Vagina (tissue), 2 donors: ENCODE measurements at regions not wholly inside any gene's neighbourhood (a gene's known extent, or its start where the extent isn't known, plus 50 kb on each side); places are given as distances from the start of the nearest gene placed in this dataset.

ENCODE experiments used
- DNase-seq, 2 donors: peaks; one replicate each; pipeline ENCODE4 v3.0.0-alpha.2; 2017; ENCODE audit errors: extremely low spot score in 2 of 2
- H3K27ac ChIP-seq: fragments of 200-600 bp; sonication (generic); one replicate; pipeline ENCODE4 v1.5.1; 2019
- H3K27me3 ChIP-seq: fragments of 200-600 bp; sonication (generic); one replicate; pipeline ENCODE4 v1.5.1; 2019
- H3K36me3 ChIP-seq, 2 donors: fragments of 200-600 bp; sonication (generic); one replicate each; pipeline ENCODE4 v1.5.1; 2017 to 2019
- H3K4me1 ChIP-seq: fragments of 200-600 bp; sonication (generic); one replicate; pipeline ENCODE4 v1.5.1; 2019
- H3K4me3 ChIP-seq, 2 donors: fragments of 200-600 bp; sonication (generic); 1 replicate in 1 of 2; 2 replicates in 1 of 2; pipeline ENCODE4 v1.5.1; 2016 to 2019
- H3K9me3 ChIP-seq: fragments of 200-600 bp; sonication (generic); one replicate; pipeline ENCODE4 v1.5.1; 2019
- POLR2A ChIP-seq, 2 donors: fragments of 450-650 bp; IDR thresholded peaks; one replicate each; pipeline ENCODE4 v1.6.1; 2017; ENCODE audit warnings: antibody characterized with exemption in 2 of 2, mild to moderate bottlenecking in 2 of 2, moderate library complexity in 2 of 2
- POLR2AphosphoS5 ChIP-seq, 2 donors: sonication (generic); formaldehyde crosslinking; IDR thresholded peaks; one replicate each; pipeline ENCODE4 v1.9.0; 2017; ENCODE audit warnings: antibody characterized with exemption in 2 of 2, mild to moderate bottlenecking in 2 of 2, low read depth in 1 of 2; ENCODE audit not compliant: insufficient read depth in 1 of 2
- intact Hi-C: fragments of 100-400 bp; cut with DNase I; formaldehyde crosslinking; loops from one replicate; pipeline ENCODE4 v1.15.1; 2023
- TF ChIP-seq, protein P1 (sequence below), 3 experiments: fragments of 450-650 bp in 2 of 3; fragments of 200-600 bp in 1 of 3; sonication (generic) in 1 of 3; IDR thresholded peaks; one replicate each; pipeline ENCODE4 v1.5.1; 2017 to 2019; ENCODE audit warnings: antibody characterized with exemption in 3 of 3, mild to moderate bottlenecking in 2 of 3, moderate library complexity in 2 of 3

DNA sequence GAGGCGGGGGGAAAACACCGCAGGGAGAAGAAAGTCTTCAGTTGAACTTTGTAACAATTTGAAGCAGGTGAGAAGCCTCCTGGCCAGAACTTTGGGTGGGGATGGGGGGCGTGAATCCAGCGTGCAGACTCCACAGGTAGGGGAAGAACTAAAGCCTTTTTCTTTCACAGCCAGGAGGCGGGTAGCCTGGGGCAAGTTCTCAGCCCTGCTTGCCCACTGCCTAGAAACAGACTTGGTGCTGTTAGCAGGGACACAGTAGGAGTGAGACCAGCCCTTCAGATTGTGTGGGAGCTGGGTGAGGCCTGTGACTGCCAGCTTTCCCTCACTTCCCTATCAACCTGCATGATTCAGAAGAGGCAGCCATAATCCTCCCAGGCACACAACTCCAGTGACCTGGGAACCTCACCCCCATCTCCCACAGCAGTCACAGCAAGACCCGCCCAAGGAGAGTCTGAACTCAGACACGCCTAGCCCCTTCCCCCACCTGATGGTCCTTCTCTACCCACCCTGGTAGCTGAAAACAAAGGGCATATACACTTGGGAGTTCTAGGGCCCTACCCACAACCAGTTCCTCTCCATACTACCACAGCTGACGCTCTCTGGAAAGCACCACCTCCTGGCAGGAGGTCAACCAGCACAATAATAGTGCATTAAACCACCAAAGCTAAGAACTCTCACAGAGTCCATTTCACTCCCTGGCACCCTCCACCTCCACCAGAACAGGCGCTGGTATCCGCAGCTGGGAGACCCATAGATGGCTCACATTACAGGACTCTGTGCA, 83.5 kb upstream of the CDC42BPA start:
- Histone ChIP-seq H3K9me3 (no peaks in the 10 kb centered on the region), H3K27ac (no peak overlapping the region), H3K27me3 (no peaks in the 10 kb centered on the region), H3K4me3 (no peak overlapping the region), H3K36me3 (no peaks in the 10 kb centered on the region), H3K4me1 (no peaks in the 10 kb centered on the region)
- TF ChIP-seq, protein P1, sequence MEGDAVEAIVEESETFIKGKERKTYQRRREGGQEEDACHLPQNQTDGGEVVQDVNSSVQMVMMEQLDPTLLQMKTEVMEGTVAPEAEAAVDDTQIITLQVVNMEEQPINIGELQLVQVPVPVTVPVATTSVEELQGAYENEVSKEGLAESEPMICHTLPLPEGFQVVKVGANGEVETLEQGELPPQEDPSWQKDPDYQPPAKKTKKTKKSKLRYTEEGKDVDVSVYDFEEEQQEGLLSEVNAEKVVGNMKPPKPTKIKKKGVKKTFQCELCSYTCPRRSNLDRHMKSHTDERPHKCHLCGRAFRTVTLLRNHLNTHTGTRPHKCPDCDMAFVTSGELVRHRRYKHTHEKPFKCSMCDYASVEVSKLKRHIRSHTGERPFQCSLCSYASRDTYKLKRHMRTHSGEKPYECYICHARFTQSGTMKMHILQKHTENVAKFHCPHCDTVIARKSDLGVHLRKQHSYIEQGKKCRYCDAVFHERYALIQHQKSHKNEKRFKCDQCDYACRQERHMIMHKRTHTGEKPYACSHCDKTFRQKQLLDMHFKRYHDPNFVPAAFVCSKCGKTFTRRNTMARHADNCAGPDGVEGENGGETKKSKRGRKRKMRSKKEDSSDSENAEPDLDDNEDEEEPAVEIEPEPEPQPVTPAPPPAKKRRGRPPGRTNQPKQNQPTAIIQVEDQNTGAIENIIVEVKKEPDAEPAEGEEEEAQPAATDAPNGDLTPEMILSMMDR (IDR thresholded peaks at IDR 0.05), result no peak
- no peak for TF ChIP-seq POLR2A (IDR thresholded peaks at IDR 0.05)
- TF ChIP-seq POLR2AphosphoS5 (IDR thresholded peaks at IDR 0.05; ENCODE audit: insufficient read depth in 1 of 2, low read depth in 1 of 2), result no peak
- DNase-seq, result no peak
- intact Hi-C loops, result no loop called here

DNA sequence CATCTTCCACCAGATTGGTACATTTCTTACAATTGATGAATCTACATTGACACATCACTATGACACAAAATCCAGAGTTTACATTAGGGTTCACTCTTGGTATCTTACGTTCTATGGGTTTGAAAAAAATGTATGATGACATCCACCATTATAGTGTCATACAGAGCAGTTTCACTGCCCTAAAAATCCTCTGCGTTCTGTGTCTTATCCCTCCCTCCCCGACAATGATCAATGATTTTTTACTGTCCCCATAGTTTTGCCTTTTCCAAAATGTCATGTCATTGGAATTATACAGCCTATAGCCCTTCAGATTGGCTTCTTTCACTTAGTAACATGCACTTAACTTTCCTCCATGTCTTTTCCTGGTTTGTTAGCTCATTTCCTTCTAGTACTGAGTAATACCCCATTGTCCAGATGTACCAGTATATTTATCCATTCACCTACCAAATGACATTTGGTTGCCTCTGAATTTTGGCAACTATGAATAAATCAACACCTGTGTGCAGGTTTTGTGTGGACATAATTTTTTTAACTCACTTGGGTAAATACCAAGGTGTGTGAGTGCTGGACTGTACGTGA, 80.9 kb upstream of the CDC42BPA start:
- no peaks in the 10 kb centered on the region for H3K9me3 ChIP-seq
- H3K4me1 ChIP-seq, result no peaks in the 10 kb centered on the region
- H3K36me3 ChIP-seq, result no peaks in the 10 kb centered on the region
- TF ChIP-seq POLR2AphosphoS5 (IDR thresholded peaks at IDR 0.05; ENCODE audit: insufficient read depth in 1 of 2, low read depth in 1 of 2) (no peak), POLR2A (IDR thresholded peaks at IDR 0.05) (no peak)
- no peak overlapping the region for H3K27ac ChIP-seq
- intact Hi-C loops, result no loop called here
- no peak for DNase-seq
- H3K4me3 ChIP-seq, result no peak overlapping the region
- no peaks in the 10 kb centered on the region for H3K27me3 ChIP-seq

DNA sequence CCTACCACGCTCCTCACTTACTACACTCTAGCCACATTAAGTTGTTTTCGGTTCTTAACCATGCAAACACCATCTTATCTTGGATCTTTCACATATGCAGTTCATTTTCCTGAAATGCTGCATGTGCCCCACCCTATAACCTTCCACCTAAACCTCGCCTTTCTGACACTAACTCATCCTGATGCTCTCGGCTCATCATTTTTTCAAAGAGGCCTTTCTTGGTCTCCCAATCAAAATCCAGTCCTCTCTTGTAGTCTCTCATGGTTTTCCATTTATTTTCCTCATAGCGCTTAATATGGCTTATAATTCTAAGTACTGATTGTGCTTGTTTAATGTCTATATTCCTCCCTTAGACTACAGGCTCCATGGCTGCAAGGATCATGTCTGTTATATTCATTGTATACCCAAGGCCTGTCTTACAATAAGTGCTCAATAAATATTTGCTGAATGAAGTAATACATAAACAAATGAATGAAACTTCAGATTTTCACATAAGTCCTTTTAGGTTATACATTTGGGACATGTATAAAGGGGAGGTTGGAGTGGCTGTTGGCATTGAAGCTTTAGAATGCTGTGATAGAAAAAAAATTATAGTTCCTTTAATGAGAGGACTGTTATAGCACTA, 79.2 kb upstream of the CDC42BPA start:
- DNase-seq, result no peak
- TF ChIP-seq, protein P1 (IDR thresholded peaks at IDR 0.05), result no peak
- no peak for TF ChIP-seq POLR2A (IDR thresholded peaks at IDR 0.05)
- TF ChIP-seq POLR2AphosphoS5 (IDR thresholded peaks at IDR 0.05; ENCODE audit: insufficient read depth in 1 of 2, low read depth in 1 of 2), result no peak
- no peaks in the 10 kb centered on the region for H3K27me3 ChIP-seq
- intact Hi-C loops, result no loop called here
- H3K4me1 ChIP-seq, result no peaks in the 10 kb centered on the region
- no peaks in the 10 kb centered on the region for H3K9me3 ChIP-seq
- H3K36me3 ChIP-seq, result no peaks in the 10 kb centered on the region
- no peak overlapping the region for H3K27ac ChIP-seq
- no peak overlapping the region for H3K4me3 ChIP-seq

DNA sequence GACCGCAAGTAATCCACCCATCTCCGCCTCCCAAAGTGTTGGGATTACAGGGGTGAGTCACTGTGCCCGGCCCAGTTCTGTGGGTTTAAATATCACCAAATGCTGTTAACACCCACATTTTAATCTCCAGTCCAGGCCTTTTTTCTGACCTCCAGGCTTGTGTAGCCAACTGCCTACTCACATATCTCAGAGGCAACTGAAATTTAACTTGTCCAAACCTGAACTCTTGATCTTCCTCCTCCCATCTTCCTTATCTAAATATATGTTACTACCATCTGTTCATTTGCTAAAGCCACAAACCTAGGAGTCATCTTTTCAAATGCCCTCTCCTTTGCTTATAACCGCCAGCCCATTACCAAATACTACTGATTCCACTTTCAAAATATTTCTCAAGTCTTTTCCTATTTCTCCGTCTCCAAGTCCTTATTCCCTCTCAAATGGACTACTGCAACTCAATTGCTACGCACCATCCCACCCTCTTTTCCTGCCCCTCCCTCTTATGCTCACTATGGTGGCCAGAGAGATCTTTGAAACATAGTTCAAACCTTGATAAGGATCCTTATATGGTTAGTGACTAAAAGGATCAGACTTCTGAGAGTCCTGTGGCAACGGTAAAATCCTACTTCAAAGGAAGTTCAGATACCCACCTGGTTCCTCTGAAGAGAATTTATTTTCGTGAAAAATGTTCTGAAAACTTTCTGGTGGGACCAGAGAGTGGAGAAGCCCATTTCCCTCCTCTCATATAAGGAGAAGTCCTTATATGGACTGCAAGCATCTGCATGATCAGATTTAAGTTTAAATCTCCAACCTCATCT, 78.5 kb upstream of the CDC42BPA start:
- Histone ChIP-seq H3K36me3 (no peaks in the 10 kb centered on the region), H3K27ac (no peak overlapping the region), H3K27me3 (no peaks in the 10 kb centered on the region), H3K4me3 (no peak overlapping the region), H3K9me3 (no peaks in the 10 kb centered on the region), H3K4me1 (no peaks in the 10 kb centered on the region)
- TF ChIP-seq, protein P1 (IDR thresholded peaks at IDR 0.05), result no peak
- TF ChIP-seq POLR2AphosphoS5 (IDR thresholded peaks at IDR 0.05; ENCODE audit: insufficient read depth in 1 of 2, low read depth in 1 of 2) (no peak), POLR2A (IDR thresholded peaks at IDR 0.05) (no peak)
- DNase-seq, result no peak
- intact Hi-C loops, result no loop called here

DNA sequence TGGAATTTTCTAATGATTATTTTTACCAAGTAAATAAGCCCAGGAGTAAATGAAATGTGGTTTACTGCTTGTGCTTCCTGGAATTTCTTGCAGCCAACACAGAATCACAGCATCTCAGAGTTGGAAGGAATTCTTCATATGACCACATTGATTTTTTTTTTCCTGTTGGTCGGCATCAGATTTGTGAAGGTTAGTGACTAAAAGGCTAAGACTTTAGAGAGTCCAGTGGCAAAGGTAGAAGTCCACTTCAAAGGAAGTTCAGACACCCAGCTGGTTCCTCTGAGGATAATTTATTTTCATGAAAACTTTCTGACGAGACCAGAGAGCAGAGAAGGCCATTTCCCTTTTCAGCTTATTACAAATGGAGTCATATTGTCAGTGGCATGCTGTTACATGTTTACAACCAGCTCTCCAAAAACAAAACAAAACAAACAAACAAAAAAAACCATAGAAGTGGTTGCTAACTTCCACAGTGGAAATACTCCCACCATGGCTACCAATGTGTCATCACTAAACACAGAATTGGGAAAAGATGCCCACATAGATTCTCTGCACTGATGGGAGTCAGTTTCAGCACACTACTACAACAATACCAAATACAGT, 77.2 kb upstream of the CDC42BPA start:
- DNase-seq, result no peak
- intact Hi-C loops, result no loop called here
- no peaks in the 10 kb centered on the region for H3K4me1 ChIP-seq
- no peaks in the 10 kb centered on the region for H3K27me3 ChIP-seq
- TF ChIP-seq POLR2AphosphoS5 (IDR thresholded peaks at IDR 0.05; ENCODE audit: insufficient read depth in 1 of 2, low read depth in 1 of 2) (no peak), POLR2A (IDR thresholded peaks at IDR 0.05) (no peak)
- TF ChIP-seq, protein P1 (IDR thresholded peaks at IDR 0.05), result no peak
- no peaks in the 10 kb centered on the region for H3K9me3 ChIP-seq
- H3K27ac ChIP-seq, result no peak overlapping the region
- no peak overlapping the region for H3K4me3 ChIP-seq
- H3K36me3 ChIP-seq, result no peaks in the 10 kb centered on the region
